SW 1271 (cell line): ENCODE measurements at regions not wholly inside any gene's neighbourhood (a gene's known extent, or its start where the extent isn't known, plus 50 kb on each side); places are given as distances from the start of the nearest gene placed in this dataset.
A peak's percentile ranks its signal among the peaks of the same experiment; 100 is the strongest.
"Not testable (repeated sequence)": the region's sequence is repeated elsewhere in the genome, so short reads cannot be mapped to it uniquely, and the experiment has no call there.

Source experiments
- DNase-seq, 2 experiments: peaks; one replicate each; lab custom pipeline; 2025; lab: John Stamatoyannopoulos, UW

- DNase-seq: peak in 1 of 2 experiments; percentile 19
Observed at GRCh38 chr4:127479031-127479622, 153.6 kb upstream of the INTU start.

- no peak for DNase-seq
Observed at GRCh38 chr4:127482049-127482448, 150.7 kb upstream of the INTU start.

DNA sequence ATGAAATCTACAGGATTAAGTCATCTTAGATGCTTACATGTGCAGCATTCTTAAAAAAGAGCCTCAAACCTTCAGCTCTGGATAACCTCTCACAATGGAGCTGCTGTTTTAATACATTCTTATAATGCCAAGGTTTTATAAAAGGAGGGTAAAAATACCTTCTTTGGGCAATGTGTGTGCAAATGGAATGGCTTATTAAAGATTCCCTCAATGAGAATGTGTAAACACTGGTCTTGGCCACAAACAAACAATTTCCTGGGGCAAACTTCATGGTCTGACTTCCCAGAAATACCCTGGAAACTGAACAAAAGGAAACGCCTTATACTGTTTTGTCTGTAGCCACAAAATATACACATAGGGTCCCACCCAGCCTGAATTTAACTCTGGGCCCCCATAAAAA, 148.6 kb upstream of the INTU start:
- DNase-seq: no peak

DNA sequence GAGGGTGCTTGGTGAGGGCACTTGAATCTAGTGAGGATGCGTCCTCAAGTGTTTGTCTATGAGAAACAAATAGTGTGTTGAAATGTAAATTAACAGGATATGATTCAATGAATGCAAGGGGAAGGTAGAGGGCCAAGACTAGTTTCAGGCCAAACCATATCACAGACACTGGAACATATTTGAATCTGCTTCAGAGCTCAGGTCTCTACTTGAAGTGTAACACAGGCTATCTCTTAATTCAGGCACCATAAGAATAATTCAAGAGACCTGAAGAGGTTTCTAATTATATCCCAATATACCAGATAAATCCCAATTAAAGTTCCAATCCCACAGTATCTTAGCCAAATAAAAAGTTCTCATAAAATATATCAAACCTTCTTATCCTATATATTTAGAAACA, 146.5 kb upstream of the INTU start:
- DNase-seq: no peak

DNA sequence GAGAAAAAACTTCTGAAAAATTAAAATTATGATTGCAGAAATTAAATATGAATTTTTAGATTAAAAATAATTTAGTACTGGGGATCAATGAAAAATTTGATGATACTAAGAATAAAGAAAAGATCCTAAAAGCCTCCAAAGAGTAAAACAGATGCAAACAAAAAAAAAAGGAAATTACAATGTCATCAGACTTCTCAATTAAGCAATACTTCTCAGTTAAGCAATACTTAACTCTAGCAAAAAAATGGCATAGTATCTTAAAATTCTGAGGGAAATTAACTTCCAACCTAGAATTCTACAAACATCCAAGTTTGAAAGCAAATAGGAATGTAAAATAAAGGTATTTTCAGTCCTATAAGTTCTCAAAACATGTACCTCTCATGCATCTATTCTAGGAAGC, 141.2 kb upstream of the INTU start:
- no peak for DNase-seq

DNA sequence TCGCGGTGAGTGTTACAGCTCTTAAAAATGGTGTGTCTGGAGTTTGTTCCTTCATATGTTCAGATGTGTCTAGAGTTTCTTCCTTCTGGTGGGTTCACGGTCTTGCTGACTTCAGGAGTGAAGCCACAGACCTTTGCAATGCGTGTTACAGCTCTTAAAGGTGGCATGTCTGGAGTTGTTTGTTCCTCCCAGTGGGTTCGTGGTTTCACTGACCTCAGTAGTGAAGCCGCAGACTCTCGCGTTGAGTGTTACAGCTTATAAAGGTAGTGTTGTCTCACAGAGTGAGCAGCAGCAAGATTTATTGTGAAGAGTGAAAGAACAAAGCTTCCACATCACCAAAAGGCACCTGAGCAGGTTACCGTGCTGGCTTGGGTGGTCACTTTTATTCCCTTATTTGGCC, 135.9 kb upstream of the INTU start:
- not testable (repeated sequence) for DNase-seq

GRCh38 chr4:127498366-127498765, 134.4 kb upstream of the INTU start:
- no peak for DNase-seq

DNA sequence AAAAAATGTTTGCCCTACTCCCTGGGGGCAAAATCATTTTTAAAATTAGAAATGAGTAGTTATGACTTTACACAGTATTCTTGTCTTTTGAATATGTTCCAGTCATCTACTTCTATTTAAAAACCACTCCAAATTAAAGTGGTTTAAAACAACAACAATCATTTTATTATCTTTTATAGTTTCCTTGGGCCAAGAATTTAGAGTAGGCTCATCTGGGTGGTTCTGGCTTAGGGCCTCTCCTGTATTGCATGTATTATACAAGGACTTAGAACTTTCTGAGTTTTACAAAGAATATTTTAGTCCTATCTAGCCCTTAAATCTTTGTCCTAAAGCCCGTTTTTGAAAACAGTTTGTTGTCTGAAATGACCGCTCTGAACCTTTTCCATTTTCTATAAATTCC, 132.5 kb upstream of the INTU start:
- no peak for DNase-seq

DNA sequence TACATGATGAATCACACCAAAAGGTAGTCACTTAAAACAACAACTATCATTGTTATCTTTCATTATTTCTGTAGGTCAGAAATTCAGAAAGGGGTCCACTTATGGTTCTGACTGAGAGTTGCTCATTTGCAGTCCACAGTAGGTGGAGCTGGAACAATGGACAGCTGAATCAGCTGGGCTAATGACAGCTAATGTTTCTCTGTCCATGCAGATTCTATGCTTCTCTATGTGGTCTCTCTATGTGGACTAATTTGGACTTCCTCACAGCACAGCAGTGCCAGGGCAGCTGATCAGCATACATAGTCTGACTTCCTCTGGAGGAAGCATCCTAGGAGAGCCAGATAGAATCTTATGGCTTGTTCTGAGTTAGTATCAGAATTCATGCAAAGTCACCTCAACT, 131.7 kb upstream of the INTU start:
- DNase-seq: no peak

DNA sequence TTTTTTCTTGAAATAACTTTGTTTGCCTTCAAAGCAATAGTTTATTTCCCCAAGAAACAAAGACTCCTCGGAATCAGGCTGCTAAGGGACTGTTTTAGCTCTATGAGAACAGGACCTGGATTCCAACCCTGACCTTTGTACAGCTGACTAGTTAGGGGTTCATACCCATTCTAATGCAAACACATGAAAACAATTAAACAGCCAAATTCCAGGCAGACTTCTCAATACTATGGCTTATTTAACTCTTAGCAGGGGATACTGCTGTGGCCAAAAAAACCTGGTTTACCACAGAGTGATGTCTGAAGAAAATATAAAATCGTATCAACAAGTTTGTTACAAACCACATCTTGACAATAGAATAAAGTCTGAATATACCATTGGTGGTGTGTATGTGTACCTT, 129.6 kb upstream of the INTU start:
- DNase-seq: no peak

- no peak for DNase-seq
Observed at GRCh38 chr4:127505203-127505602, 127.6 kb upstream of the INTU start.

- no peak for DNase-seq
Observed at GRCh38 chr4:127506283-127506682, 126.5 kb upstream of the INTU start.

- no peak for DNase-seq
Observed at GRCh38 chr4:127509155-127509554, 123.6 kb upstream of the INTU start.

DNA sequence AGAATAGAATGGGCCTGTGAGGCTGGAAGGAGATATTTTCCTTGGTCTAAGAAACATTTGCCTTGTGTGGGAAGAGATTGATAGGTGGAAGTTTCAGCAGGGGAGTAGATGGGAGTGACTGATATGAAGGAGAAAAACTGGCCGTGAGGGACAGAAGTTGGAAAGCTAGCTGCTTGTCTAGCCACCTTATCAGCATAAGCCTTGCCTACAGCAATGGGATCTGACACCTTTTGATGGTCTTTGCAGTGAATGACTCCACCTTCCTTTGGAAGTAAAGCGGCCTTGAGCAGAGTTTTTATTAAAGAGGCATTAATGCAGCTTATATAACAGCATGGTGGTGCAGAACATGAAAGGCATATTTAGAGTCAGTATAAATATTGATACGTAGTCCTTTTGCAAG, 120.1 kb upstream of the INTU start:
- DNase-seq: not testable (repeated sequence)

GRCh38 chr4:127515259-127515658, 117.5 kb upstream of the INTU start:
- not testable (repeated sequence) for DNase-seq

DNA sequence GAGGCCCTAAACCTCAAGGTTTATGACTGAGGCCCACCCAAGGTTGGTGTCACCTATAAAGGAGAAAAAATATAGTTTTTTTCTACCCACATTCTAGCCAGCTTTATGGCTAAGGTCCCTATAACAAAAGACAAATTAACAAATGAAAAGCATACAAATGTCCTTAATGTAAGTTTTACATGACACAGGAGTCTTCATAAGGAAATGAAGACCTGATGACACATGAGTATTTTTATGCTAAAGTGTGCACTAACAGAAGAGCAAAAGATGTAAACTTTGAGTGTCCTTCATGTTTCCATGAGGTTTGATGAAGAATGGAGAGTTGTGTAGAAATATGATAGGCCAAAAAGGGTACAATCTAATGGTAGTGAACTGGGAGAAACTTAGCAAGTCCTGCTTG, 114.7 kb upstream of the INTU start:
- DNase-seq: no peak

- no peak for DNase-seq
Observed at GRCh38 chr4:127521463-127521862, 111.3 kb upstream of the INTU start.

DNA sequence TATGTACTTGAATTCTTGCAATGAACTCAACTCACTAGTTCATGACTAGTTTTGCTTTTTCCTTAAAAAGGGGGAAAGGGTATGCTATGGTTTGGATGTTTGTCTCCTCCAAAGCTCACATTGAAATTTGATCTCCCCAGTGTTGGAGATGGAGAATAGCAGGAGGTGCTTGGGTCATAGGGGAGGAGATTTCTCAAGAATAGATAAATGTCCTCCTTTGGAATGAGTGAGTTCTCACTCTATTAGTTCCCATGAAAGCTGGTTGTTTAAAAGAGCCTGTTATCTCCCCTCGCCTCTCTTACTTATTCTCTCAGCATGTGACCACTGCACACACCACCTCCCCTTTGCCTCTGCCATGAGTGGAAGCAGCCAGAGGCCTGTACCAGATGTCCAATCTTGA, 109.4 kb upstream of the INTU start:
- no peak for DNase-seq

GRCh38 chr4:127525608-127526007, 107.1 kb upstream of the INTU start:
- DNase-seq: no peak

- no peak for DNase-seq
Observed at GRCh38 chr4:127528302-127528701, 104.5 kb upstream of the INTU start.

DNA sequence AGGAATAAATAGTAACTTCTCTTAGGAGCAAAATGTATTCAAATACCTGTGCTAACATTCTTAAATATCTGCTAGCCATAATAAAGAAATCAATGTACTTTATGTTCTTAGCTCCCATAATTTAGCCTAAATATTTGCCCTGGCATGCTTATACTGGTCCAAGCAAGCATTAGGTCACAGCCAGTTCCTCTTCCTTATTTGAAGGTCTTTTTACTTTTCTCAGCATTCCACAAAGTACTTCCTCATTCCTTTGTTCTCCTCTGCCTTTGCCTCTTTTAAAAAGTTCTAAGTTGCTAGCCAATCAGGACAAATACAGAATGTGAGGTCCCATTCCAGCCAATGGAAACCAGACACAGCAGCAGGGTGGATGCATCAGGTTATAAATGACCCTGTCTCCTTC, 102.9 kb upstream of the INTU start:
- DNase-seq: not testable (repeated sequence)

GRCh38 chr4:127533028-127533700, 99.6 kb upstream of the INTU start:
- no peak for DNase-seq

- no peak for DNase-seq
Observed at GRCh38 chr4:127534041-127534825, 98.5 kb upstream of the INTU start.
